Liver (tissue), 3 donors: ENCODE measurements at regions not wholly inside any gene's neighbourhood (a gene's known extent, or its start where the extent isn't known, plus 50 kb on each side); places are given as distances from the start of the nearest gene placed in this dataset.

ENCODE experiments used
- ATF3 ChIP-seq: IDR thresholded peaks from 2 replicates; pipeline ENCODE4 v1.6.1; 2016; ENCODE audit warnings: antibody characterized with exemption
- CTCF ChIP-seq: fragments of 150-350 bp; IDR thresholded peaks from 2 replicates; pipeline ENCODE4 v1.5.1; 2017; ENCODE audit warnings: improper control_type of control experiment, low read depth, low read length; ENCODE audit not compliant: missing input control
- REST ChIP-seq: IDR thresholded peaks from 2 replicates; pipeline ENCODE4 v1.6.1; 2016; ENCODE audit warnings: antibody characterized with exemption, mild to moderate bottlenecking
- RXRA ChIP-seq, 2 donors: IDR thresholded peaks; 2 replicates each; pipeline ENCODE4 v1.6.1; 2017 to 2018; ENCODE audit warnings: antibody characterized with exemption in 2 of 2, mild to moderate bottlenecking in 1 of 2
- TAF1 ChIP-seq: conservative IDR thresholded peaks from 2 replicates; pipeline ENCODE4 v1.6.1; 2016; ENCODE audit warnings: antibody characterized with exemption, mild to moderate bottlenecking
- YY1 ChIP-seq: IDR thresholded peaks from 2 replicates; pipeline ENCODE4 v1.6.1; 2016; ENCODE audit warnings: antibody characterized with exemption, mild to moderate bottlenecking
- ZBTB33 ChIP-seq: IDR thresholded peaks from 2 replicates; pipeline ENCODE4 v1.6.1; 2016; ENCODE audit warnings: antibody characterized with exemption
- donor health status: healthy.
- donor health status: healthy.

- no peak for TF ChIP-seq CTCF
- TF ChIP-seq TAF1: no peak
- TF ChIP-seq YY1: no peak
- no peak for TF ChIP-seq ZBTB33
- TF ChIP-seq REST: no peak
- no peak for TF ChIP-seq ATF3
- TF ChIP-seq RXRA (IDR thresholded peaks at IDR 0.05): no peak
Measured at GRCh38 chr15:93399121-93399520, 310.1 kb upstream of the RGMA start.
